Uterus (tissue), 3 donors: ENCODE measurements at regions not wholly inside any gene's neighbourhood (a gene's known extent, or its start where the extent isn't known, plus 50 kb on each side); places are given as distances from the start of the nearest gene placed in this dataset.

Experiments
- DNase-seq, 2 donors: peaks; one replicate each; pipeline ENCODE4 v3.0.0-alpha.2; 2019 to 2020
- H3K27ac ChIP-seq, 2 donors: fragments of 200-600 bp; sonication (generic); 1 replicate in 1 of 2; 2 replicates in 1 of 2; pipeline ENCODE4 v1.5.1; 2016 to 2018
- H3K27me3 ChIP-seq, 2 donors: fragments of 200-600 bp; sonication (generic); one replicate each; pipeline ENCODE4 v1.5.1; 2018 to 2019; ENCODE audit warnings: control low read depth in 1 of 2
- H3K36me3 ChIP-seq, 2 donors: fragments of 200-600 bp; sonication (generic); one replicate each; pipeline ENCODE4 v1.5.1; 2019; ENCODE audit warnings: control low read depth in 1 of 2
- H3K4me1 ChIP-seq, 2 donors: fragments of 200-600 bp; sonication (generic); one replicate each; pipeline ENCODE4 v1.5.1; 2018 to 2019; ENCODE audit warnings: control low read depth in 1 of 2
- H3K4me3 ChIP-seq, 2 donors: fragments of 200-600 bp; sonication (generic); 1 replicate in 1 of 2; 2 replicates in 1 of 2; pipeline ENCODE4 v1.5.1; 2018 to 2019; ENCODE audit warnings: mild to moderate bottlenecking in 1 of 2
- H3K9me3 ChIP-seq, 2 donors: fragments of 200-600 bp; sonication (generic); one replicate each; pipeline ENCODE4 v1.5.1; 2019; ENCODE audit warnings: control low read depth in 1 of 2
- POLR2A ChIP-seq, 2 donors: fragments of 450-650 bp; IDR thresholded peaks; one replicate each; pipeline ENCODE4 v1.6.1; 2016; ENCODE audit warnings: antibody characterized with exemption in 2 of 2, mild to moderate bottlenecking in 1 of 2, moderate library complexity in 1 of 2
- intact Hi-C: fragments of 100-400 bp; cut with DNase I; formaldehyde crosslinking; loops from one replicate; pipeline ENCODE4 v1.15.1; 2023; ENCODE audit warnings: low total_unique reads
- TF ChIP-seq, protein P1 (sequence below), 4 experiments: fragments of 200-600 bp in 2 of 4; fragments of 450-650 bp in 2 of 4; sonication (generic) in 2 of 4; IDR thresholded peaks; one replicate each; pipeline ENCODE4 v1.5.1; 2016 to 2019; ENCODE audit warnings: antibody characterized with exemption in 4 of 4, mild to moderate bottlenecking in 2 of 4, moderate library complexity in 1 of 4
- donor health status: DM: yes; HTN: yes; CAD: no.

DNA sequence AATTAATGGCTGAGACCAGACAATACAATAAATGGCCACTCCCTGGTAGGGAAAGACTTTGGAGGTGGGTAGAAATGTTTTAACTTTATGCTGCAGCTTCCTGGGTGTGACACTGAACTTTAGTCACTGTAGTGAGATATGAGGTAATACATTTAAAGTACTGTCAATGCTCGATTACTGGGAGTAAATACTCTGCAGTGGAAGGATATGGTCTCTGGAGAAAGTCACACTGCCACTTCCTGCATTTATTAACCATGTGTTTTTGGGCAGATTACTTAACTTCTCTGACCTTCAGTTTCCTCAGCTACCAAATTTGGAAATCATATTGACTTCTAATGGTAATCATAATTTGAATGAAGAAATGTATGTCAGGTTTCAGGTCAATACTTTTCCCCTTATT lies 317.1 kb upstream of the TGFBR2 start:
- Histone ChIP-seq H3K36me3 (no peaks in the 10 kb centered on the region), H3K4me1 (peaks cover 0 to 5% of the 10 kb centered on the region in 2 donors), H3K27me3 (no peaks in the 10 kb centered on the region), H3K4me3 (no peak overlapping the region), H3K27ac (no peak overlapping the region), H3K9me3 (no peaks in the 10 kb centered on the region)
- intact Hi-C loops: no loop called here
- TF ChIP-seq, protein P1, sequence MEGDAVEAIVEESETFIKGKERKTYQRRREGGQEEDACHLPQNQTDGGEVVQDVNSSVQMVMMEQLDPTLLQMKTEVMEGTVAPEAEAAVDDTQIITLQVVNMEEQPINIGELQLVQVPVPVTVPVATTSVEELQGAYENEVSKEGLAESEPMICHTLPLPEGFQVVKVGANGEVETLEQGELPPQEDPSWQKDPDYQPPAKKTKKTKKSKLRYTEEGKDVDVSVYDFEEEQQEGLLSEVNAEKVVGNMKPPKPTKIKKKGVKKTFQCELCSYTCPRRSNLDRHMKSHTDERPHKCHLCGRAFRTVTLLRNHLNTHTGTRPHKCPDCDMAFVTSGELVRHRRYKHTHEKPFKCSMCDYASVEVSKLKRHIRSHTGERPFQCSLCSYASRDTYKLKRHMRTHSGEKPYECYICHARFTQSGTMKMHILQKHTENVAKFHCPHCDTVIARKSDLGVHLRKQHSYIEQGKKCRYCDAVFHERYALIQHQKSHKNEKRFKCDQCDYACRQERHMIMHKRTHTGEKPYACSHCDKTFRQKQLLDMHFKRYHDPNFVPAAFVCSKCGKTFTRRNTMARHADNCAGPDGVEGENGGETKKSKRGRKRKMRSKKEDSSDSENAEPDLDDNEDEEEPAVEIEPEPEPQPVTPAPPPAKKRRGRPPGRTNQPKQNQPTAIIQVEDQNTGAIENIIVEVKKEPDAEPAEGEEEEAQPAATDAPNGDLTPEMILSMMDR (IDR thresholded peaks at IDR 0.05): no peak
- no peak for TF ChIP-seq POLR2A (IDR thresholded peaks at IDR 0.05)
- DNase-seq: no peak

DNA sequence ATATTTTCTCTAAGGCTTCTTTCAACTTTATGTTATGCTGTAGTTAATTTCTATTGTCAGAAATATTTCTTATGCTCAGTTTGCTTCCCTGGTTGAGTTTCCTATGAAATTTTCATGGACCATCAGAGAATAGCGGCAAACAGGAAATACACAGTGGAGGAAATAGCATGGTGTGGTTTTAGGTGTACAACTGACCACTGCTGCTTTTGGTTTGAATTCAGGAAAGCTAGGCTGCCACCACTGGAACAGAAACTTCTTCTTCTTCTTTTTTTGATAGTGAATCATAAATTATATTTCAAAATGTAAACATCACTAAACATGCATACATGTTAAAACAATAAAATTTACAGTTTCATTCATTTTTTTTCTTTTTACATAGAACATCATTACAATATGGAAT lies 316.6 kb upstream of the TGFBR2 start:
- intact Hi-C loops: no loop called here
- peaks cover 0 to 5% of the 10 kb centered on the region in 2 donors for H3K4me1 ChIP-seq
- DNase-seq: no peak

DNA sequence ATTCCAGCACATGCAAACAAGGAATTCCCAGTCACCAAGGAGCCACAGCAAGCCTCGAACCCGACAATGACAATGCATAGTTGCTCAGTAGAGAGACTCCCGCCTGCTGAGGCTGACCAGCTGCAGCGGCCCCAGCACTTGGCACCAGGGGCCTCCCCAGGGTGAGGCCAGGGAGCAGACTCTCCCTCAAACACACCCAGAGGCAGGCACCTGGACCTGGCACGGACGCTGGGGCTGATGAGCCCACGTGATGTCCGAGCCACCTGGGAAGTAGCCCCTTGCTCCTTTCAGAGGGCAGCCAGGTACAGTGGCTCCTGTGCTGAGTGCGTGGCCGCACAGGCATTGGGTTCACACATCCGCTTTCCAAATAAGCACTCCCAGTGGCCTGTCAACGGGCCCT lies 315.9 kb upstream of the TGFBR2 start:
- no peak overlapping the region for H3K27ac ChIP-seq
- H3K9me3 ChIP-seq: no peaks in the 10 kb centered on the region
- no peaks in the 10 kb centered on the region for H3K27me3 ChIP-seq
- DNase-seq: no peak
- peaks cover 0 to 5% of the 10 kb centered on the region in 2 donors for H3K4me1 ChIP-seq
- no peaks in the 10 kb centered on the region for H3K36me3 ChIP-seq
- intact Hi-C loops: no loop called here
- TF ChIP-seq POLR2A (IDR thresholded peaks at IDR 0.05): no peak
- TF ChIP-seq, protein P1 (IDR thresholded peaks at IDR 0.05): no peak
- no peak overlapping the region for H3K4me3 ChIP-seq

More for the DNA sequence above, 316.6 kb upstream of the TGFBR2 start:
- H3K9me3 ChIP-seq: no peaks in the 10 kb centered on the region
- TF ChIP-seq, protein P1 (IDR thresholded peaks at IDR 0.05): no peak
- H3K27me3 ChIP-seq: no peaks in the 10 kb centered on the region
- no peak overlapping the region for H3K27ac ChIP-seq
- H3K36me3 ChIP-seq: no peaks in the 10 kb centered on the region
- H3K4me3 ChIP-seq: no peak overlapping the region

DNA sequence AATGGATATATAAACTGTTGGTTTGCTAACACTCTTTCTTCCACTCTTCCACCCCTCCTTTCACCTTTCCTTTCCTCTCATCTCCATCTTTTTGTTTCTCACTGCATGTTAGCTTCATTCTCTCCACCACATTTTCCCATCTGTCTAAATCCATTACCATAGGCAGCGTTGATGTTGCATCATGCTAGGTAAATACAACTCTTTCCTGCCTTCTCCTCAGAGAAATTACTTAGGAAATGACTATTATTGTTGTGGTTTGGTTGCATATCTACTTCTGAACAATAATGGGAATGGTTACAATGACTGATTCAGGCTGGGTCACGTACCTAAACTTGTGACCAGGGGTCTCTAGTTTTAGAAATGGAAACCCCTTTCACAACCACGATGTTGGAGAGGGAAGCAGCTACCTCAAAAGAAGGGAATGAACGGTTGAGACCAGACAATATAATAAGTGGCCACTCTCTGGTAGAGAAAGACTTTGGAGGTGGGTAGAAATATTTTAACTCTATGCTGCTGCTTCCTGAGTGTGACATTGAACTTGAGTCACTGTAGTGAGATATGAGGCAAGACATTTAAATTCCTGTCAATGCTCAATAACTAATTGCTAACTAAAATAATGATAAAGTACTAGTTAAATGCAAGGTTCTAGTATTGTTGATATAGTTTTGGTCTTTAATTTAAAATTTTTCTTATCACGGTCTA lies 314.1 kb upstream of the TGFBR2 start:
- Histone ChIP-seq H3K27ac (no peak overlapping the region), H3K4me3 (no peak overlapping the region)

DNA sequence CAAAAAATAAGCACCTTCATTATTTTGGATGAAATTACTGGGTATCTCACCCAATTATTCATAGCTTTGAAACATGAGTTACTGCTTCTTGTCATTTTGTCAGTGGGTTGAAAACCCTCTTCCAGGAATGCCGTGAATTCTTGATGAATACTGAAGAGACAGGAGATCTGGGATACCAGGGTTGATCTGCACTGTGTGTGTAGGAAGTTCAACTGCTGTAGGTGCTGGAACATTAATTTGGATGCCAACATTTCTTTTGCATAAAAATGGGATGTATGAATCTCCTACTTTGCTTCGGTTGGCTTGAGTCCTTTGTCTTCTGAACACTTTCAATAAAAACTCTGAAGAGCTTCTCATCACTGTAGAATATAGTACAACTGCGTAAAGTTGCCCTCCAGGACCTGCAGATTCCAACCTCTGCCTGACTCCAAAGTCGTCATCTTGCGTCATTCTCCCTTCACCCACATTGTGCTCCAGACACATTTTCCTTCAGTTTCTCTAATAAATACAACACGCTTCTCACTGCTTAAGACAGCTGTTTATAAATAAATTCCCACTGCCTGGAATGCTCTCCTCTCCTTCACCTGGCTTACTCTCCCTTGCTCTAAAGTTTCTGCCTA lies 312.7 kb upstream of the TGFBR2 start:
- no peaks in the 10 kb centered on the region for H3K4me1 ChIP-seq
- no peaks in the 10 kb centered on the region for H3K27me3 ChIP-seq
- no peak overlapping the region for H3K4me3 ChIP-seq
- no peak overlapping the region for H3K27ac ChIP-seq
- H3K36me3 ChIP-seq: no peaks in the 10 kb centered on the region
- H3K9me3 ChIP-seq: no peaks in the 10 kb centered on the region
- intact Hi-C loops: no loop called here
- no peak for TF ChIP-seq POLR2A (IDR thresholded peaks at IDR 0.05)
- TF ChIP-seq, protein P1 (IDR thresholded peaks at IDR 0.05): no peak
- no peak for DNase-seq

More for the DNA sequence above, 314.1 kb upstream of the TGFBR2 start:
- H3K27me3 ChIP-seq: no peaks in the 10 kb centered on the region
- no peaks in the 10 kb centered on the region for H3K9me3 ChIP-seq
- no peaks in the 10 kb centered on the region for H3K36me3 ChIP-seq
- H3K4me1 ChIP-seq: no peaks in the 10 kb centered on the region
- TF ChIP-seq, protein P1 (IDR thresholded peaks at IDR 0.05): no peak
- TF ChIP-seq POLR2A (IDR thresholded peaks at IDR 0.05): no peak
- intact Hi-C loops: no loop called here
- no peak for DNase-seq
